ENCODE measurements at regions not wholly inside any gene's neighbourhood (a gene's known extent, or its start where the extent isn't known, plus 50 kb on each side); places are given as distances from the start of the nearest gene placed in this dataset.

DNA sequence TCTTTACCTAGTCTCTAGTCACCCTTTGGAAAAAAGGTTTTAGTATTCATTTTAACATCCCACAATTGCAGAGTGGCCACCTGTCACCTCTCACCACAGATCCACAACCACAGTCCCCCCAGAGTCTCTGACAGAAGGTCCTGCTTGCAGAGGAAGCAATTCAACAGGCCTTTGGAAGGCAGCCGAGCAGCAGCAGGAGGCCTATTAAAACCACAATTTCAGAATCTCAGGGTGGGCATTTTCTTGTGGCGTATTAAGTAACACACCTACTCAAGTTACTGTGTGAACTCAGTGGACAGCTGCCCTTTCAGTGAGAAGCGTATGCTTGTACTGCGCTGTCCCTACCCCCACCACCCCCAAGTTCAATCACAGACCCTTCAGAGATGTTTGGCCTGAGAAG lies 234.0 kb upstream of the HMGA2 start:
- H3K27ac ChIP-seq = no peak overlapping the region
- TF ChIP-seq, protein P1, sequence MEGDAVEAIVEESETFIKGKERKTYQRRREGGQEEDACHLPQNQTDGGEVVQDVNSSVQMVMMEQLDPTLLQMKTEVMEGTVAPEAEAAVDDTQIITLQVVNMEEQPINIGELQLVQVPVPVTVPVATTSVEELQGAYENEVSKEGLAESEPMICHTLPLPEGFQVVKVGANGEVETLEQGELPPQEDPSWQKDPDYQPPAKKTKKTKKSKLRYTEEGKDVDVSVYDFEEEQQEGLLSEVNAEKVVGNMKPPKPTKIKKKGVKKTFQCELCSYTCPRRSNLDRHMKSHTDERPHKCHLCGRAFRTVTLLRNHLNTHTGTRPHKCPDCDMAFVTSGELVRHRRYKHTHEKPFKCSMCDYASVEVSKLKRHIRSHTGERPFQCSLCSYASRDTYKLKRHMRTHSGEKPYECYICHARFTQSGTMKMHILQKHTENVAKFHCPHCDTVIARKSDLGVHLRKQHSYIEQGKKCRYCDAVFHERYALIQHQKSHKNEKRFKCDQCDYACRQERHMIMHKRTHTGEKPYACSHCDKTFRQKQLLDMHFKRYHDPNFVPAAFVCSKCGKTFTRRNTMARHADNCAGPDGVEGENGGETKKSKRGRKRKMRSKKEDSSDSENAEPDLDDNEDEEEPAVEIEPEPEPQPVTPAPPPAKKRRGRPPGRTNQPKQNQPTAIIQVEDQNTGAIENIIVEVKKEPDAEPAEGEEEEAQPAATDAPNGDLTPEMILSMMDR (conservative IDR thresholded peaks at IDR 0.05) = no peak
- no peak for TF ChIP-seq ZFX (IDR thresholded peaks at IDR 0.05)

DNA sequence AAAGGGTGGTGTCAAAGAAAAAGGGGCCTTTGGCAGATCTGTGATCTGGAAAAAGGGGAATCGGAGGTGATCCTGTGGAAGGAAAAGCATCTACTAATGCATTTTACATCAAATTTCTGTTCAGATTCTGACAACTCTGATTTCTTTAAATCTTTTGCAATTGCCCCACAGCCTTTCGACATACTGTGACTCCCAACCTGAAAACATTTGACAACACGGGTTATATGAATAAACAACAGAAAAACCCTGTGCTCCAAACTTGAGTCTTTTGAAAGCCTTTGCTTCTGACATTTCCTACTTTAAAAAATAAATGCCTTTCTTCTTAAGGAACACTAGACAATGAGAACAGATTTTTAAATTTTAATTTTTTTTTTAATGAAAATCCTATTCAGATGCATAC lies 231.9 kb upstream of the HMGA2 start:
- TF ChIP-seq, protein P1 (conservative IDR thresholded peaks at IDR 0.05) = no peak
- TF ChIP-seq ZFX (IDR thresholded peaks at IDR 0.05) = no peak
- no peak overlapping the region for H3K27ac ChIP-seq

DNA sequence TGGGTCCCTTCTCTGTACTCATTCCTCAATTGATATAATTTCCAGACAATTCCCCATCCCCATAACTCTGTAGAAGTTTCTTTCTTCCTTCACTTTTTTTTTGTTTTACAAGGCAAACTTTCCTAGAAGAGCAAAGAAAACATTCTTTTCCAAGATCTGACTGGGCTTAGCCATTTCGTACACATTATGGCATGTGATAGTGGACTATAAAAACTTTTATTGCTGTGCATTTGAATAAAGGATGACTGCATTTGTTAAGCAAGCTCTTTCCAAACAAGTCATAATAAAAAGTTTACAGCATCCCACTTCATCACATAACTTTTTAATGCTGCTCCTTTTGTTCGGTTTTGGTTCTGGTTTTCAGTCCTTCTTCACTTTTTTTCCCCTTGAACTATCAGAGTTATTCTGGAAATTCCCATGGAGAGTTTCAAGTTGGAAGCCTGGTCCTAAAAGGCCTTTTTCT lies 231.0 kb upstream of the HMGA2 start:
- TF ChIP-seq, protein P1 (conservative IDR thresholded peaks at IDR 0.05) = no peak
- no peak for TF ChIP-seq ZFX (IDR thresholded peaks at IDR 0.05)
- H3K27ac ChIP-seq = no peak overlapping the region

- TF ChIP-seq, protein P1 (conservative IDR thresholded peaks at IDR 0.05) = no peak
- no peak for TF ChIP-seq ZFX (IDR thresholded peaks at IDR 0.05)
- no peak overlapping the region for H3K27ac ChIP-seq
These were observed 229.9 kb upstream of the HMGA2 start for GRCh38 chr12:65594409-65594808.

GRCh38 chr12:65595016-65595560 lies 229.2 kb upstream of the HMGA2 start:
- TF ChIP-seq, protein P1 (conservative IDR thresholded peaks at IDR 0.05) = no peak
- no peak for TF ChIP-seq ZFX (IDR thresholded peaks at IDR 0.05)
- no peak overlapping the region for H3K27ac ChIP-seq

DNA sequence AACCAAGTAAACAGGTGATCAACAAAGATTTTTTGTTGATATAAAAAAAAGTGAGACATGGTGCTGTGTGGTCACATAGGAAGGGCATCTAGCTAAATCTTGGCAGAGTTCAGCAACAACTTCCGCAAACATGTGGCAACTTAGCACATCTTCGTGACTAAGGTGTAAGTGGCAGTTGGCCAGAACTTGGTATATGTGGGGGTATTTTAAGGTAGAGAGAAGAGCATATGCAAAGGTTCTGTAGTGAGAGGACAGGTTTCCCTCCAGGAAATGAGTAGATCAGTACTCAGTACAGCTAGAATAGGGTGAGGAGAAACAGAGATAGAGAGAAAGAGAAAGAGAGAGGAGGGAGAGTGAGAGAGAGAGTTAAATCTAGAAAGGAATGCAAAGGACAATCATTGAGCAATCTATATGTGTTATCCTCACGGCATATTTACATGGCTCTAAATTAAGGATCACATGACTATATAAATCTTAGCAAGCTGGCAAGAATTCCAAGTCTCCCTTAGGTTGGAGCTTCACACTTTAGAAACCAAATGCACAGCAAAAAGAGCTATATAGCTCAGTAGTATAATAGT lies 227.7 kb upstream of the HMGA2 start:
- TF ChIP-seq ZFX (IDR thresholded peaks at IDR 0.05) = no peak
- TF ChIP-seq, protein P1 (conservative IDR thresholded peaks at IDR 0.05) = no peak
- no peak overlapping the region for H3K27ac ChIP-seq

DNA sequence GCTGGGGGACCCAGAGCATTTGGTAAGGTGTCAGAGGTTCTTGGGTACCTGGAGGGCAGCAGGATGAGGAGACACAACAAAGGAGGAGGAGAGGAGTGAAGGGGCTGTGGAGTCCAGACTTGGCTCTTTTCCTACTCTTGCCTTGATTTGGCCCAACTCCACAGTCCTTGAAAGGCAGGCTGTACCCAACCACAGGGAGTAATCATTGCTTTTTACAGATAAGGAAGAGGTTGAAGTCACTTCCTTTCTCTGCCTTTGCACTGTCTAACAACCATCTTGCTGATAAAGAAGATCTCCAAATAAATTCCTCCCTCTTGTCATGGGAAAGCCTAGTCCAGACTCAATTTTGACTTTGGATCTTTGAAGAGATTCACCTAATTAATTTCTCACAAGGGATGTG lies 226.8 kb upstream of the HMGA2 start:
- TF ChIP-seq, protein P1 (conservative IDR thresholded peaks at IDR 0.05) = no peak
- no peak for TF ChIP-seq ZFX (IDR thresholded peaks at IDR 0.05)
- H3K27ac ChIP-seq = no peak overlapping the region

Measured in C4-2B (cell line).